Activated naive CD8-positive, alpha-beta T cell treated with anti-CD3 and anti-CD28 coated beads for 36 hours (primary cell): ENCODE measurements at regions not wholly inside any gene's neighbourhood (a gene's known extent, or its start where the extent isn't known, plus 50 kb on each side); places are given as distances from the start of the nearest gene placed in this dataset.

ENCODE experiments used
- DNase-seq: peaks from one replicate; pipeline ENCODE4 v3.0.0; 2021
- H3K27ac Mint-ChIP-seq: one replicate; pipeline ENCODE4 v1.8.0; 2022; ENCODE audit warnings: mild to moderate bottlenecking, moderate library complexity, mixed read lengths
- H3K27me3 Mint-ChIP-seq: one replicate; pipeline ENCODE4 v1.8.0; 2022; ENCODE audit warnings: mild to moderate bottlenecking, mixed read lengths
- H3K36me3 Mint-ChIP-seq: one replicate; pipeline ENCODE4 v1.8.0; 2021; ENCODE audit warnings: mild to moderate bottlenecking, mixed read lengths
- H3K4me1 Mint-ChIP-seq: one replicate; pipeline ENCODE4 v1.8.0; 2021; ENCODE audit warnings: mixed read lengths
- H3K4me3 Mint-ChIP-seq: one replicate; pipeline ENCODE4 v1.8.0; 2022; ENCODE audit warnings: mild to moderate bottlenecking, moderate library complexity, mixed read lengths
- H3K9me3 Mint-ChIP-seq: one replicate; pipeline ENCODE4 v1.8.0; 2022; ENCODE audit warnings: mixed read lengths

GRCh38 chr6:8557014-8557748, 121.8 kb upstream of the SLC35B3 start:
- Mint-ChIP-seq H3K27ac (no peak overlapping the region), H3K4me1 (no peaks in the 10 kb centered on the region), H3K4me3 (no peak overlapping the region), H3K9me3 (no peaks in the 10 kb centered on the region), H3K27me3 (no peaks in the 10 kb centered on the region), H3K36me3 (no peaks in the 10 kb centered on the region)
- DNase-seq: no peak

GRCh38 chr6:8556370-8557013, 121.1 kb upstream of the SLC35B3 start:
- H3K9me3 Mint-ChIP-seq: no peaks in the 10 kb centered on the region
- no peak overlapping the region for H3K27ac Mint-ChIP-seq
- H3K27me3 Mint-ChIP-seq: no peaks in the 10 kb centered on the region
- no peaks in the 10 kb centered on the region for H3K4me1 Mint-ChIP-seq
- H3K36me3 Mint-ChIP-seq: no peaks in the 10 kb centered on the region
- no peak overlapping the region for H3K4me3 Mint-ChIP-seq
- no peak for DNase-seq

GRCh38 chr6:8551993-8552392, 116.6 kb upstream of the SLC35B3 start:
- Mint-ChIP-seq H3K4me3 (no peak overlapping the region), H3K36me3 (no peaks in the 10 kb centered on the region), H3K9me3 (no peaks in the 10 kb centered on the region), H3K4me1 (no peaks in the 10 kb centered on the region), H3K27me3 (no peaks in the 10 kb centered on the region), H3K27ac (no peak overlapping the region)
- no peak for DNase-seq

DNA sequence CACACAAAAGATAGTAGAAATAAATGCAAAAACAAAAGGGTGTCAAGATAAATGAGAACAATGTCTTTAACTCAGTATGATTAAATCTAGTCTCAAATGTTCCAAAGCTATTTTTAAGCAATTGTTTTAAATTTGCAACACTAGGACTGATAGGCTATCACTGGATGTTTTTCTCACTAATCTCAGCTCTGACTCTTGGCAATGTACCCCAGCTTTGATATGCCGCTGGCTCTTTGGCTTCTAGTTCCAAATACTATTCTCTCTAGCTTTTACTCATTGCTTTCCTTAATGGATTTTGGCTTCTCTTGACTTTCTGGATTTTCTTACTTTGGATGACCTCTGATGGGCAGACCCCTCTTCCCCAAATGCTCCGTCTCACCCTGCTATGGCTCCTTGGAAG, 116.0 kb upstream of the SLC35B3 start:
- Mint-ChIP-seq H3K4me1 (no peaks in the 10 kb centered on the region), H3K9me3 (no peaks in the 10 kb centered on the region), H3K27ac (no peak overlapping the region), H3K27me3 (no peaks in the 10 kb centered on the region), H3K4me3 (no peak overlapping the region), H3K36me3 (no peaks in the 10 kb centered on the region)
- DNase-seq: no peak

- Mint-ChIP-seq H3K27me3 (no peaks in the 10 kb centered on the region), H3K36me3 (no peaks in the 10 kb centered on the region), H3K9me3 (no peaks in the 10 kb centered on the region), H3K4me3 (no peak overlapping the region), H3K4me1 (no peaks in the 10 kb centered on the region), H3K27ac (no peak overlapping the region)
- no peak for DNase-seq
Measured at GRCh38 chr6:8549074-8549790, 113.9 kb upstream of the SLC35B3 start.

DNA sequence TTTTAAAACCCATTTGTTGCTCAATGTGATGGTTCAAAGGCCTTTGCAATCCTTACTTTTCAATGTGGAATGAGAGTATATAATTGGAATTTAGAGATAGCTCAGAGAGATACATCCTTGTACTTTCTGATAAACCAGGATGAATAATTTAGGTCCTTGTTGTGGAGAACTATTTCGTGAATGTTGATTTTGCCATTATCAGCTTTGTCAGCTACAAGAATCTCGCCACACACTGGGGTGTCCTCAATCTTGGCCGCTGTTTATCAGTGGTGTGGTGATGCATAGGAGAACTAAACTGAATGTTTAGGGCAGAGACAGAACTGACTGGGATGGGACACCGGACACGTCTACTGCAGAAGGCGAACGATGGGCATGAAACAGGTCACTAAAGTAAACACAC, 111.2 kb upstream of the SLC35B3 start:
- no peak overlapping the region for H3K27ac Mint-ChIP-seq
- no peaks in the 10 kb centered on the region for H3K36me3 Mint-ChIP-seq
- no peaks in the 10 kb centered on the region for H3K27me3 Mint-ChIP-seq
- no peaks in the 10 kb centered on the region for H3K9me3 Mint-ChIP-seq
- no peaks in the 10 kb centered on the region for H3K4me1 Mint-ChIP-seq
- H3K4me3 Mint-ChIP-seq: no peak overlapping the region
- DNase-seq: no peak

DNA sequence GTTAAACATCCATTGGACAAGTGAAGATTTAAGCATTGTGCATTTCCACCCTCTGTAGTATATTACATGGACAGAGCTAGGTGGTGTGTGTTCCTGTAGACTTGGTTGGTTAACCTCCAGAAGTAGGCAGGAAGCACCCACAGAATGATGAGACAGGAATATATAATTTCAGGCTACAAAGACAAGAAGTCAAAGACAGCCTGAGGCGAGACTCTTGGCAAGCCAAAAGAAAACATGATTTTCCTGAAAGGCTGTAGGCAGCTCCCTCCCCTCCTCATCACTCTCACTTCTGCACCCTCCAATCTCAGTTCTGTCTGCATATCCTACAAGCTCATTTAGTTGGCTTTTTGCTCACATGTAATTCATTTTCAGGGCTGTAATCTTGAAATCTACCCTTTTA, 110.0 kb upstream of the SLC35B3 start:
- Mint-ChIP-seq H3K4me1 (no peaks in the 10 kb centered on the region), H3K27ac (no peak overlapping the region), H3K4me3 (no peak overlapping the region), H3K27me3 (no peaks in the 10 kb centered on the region), H3K36me3 (no peaks in the 10 kb centered on the region), H3K9me3 (peaks cover 5% of the 10 kb centered on the region)
- DNase-seq: no peak

- Mint-ChIP-seq H3K27ac (no peak overlapping the region), H3K27me3 (no peaks in the 10 kb centered on the region), H3K4me3 (no peak overlapping the region), H3K36me3 (no peaks in the 10 kb centered on the region), H3K4me1 (no peaks in the 10 kb centered on the region), H3K9me3 (peaks cover 18% of the 10 kb centered on the region)
- no peak for DNase-seq
Measured at GRCh38 chr6:8543714-8544113, 108.4 kb upstream of the SLC35B3 start.

DNA sequence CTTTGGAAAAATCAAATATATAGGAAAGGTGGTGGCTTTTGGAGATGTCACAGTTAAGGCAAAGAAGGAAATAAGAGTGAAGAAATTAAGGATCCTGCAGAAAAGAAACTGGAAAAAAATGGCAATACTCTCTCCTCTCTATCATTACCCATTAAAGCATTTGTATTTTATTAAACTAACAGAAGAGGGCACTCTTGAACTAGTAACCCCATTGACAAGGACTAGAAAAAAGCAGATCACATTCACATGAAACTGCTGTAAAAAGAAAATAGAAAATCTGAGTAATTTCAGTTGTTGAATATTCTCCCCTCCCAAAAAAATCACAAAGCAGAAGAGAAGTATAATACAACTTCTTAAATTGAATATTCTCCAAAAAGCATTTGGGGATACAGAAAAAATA, 104.1 kb upstream of the SLC35B3 start:
- Mint-ChIP-seq H3K27ac (no peak overlapping the region), H3K27me3 (no peaks in the 10 kb centered on the region), H3K9me3 (peaks cover 18% of the 10 kb centered on the region), H3K4me1 (no peaks in the 10 kb centered on the region), H3K36me3 (no peaks in the 10 kb centered on the region), H3K4me3 (no peak overlapping the region)
- DNase-seq: no peak

- no peak for DNase-seq
- H3K4me1 Mint-ChIP-seq: no peaks in the 10 kb centered on the region
- H3K9me3 Mint-ChIP-seq: peaks cover 18% of the 10 kb centered on the region
- H3K27me3 Mint-ChIP-seq: no peaks in the 10 kb centered on the region
- no peak overlapping the region for H3K4me3 Mint-ChIP-seq
- H3K27ac Mint-ChIP-seq: no peak overlapping the region
- H3K36me3 Mint-ChIP-seq: no peaks in the 10 kb centered on the region
Measured at GRCh38 chr6:8536122-8536521, 100.8 kb upstream of the SLC35B3 start.

- peaks cover 13% of the 10 kb centered on the region for H3K9me3 Mint-ChIP-seq
- no peak overlapping the region for H3K27ac Mint-ChIP-seq
- DNase-seq: no peak
- H3K36me3 Mint-ChIP-seq: no peaks in the 10 kb centered on the region
- H3K4me3 Mint-ChIP-seq: no peak overlapping the region
- no peaks in the 10 kb centered on the region for H3K4me1 Mint-ChIP-seq
- no peaks in the 10 kb centered on the region for H3K27me3 Mint-ChIP-seq
Measured at GRCh38 chr6:8535519-8535918, 100.2 kb upstream of the SLC35B3 start.

GRCh38 chr6:8530785-8531435, 95.6 kb upstream of the SLC35B3 start:
- no peaks in the 10 kb centered on the region for H3K27me3 Mint-ChIP-seq
- H3K36me3 Mint-ChIP-seq: no peaks in the 10 kb centered on the region
- H3K27ac Mint-ChIP-seq: no peak overlapping the region
- H3K4me3 Mint-ChIP-seq: no peak overlapping the region
- H3K4me1 Mint-ChIP-seq: no peaks in the 10 kb centered on the region
- DNase-seq: no peak
- no peaks in the 10 kb centered on the region for H3K9me3 Mint-ChIP-seq

- no peaks in the 10 kb centered on the region for H3K9me3 Mint-ChIP-seq
- no peak overlapping the region for H3K27ac Mint-ChIP-seq
- DNase-seq: no peak
- no peaks in the 10 kb centered on the region for H3K4me1 Mint-ChIP-seq
- no peaks in the 10 kb centered on the region for H3K36me3 Mint-ChIP-seq
- H3K27me3 Mint-ChIP-seq: no peaks in the 10 kb centered on the region
- H3K4me3 Mint-ChIP-seq: no peak overlapping the region
Measured at GRCh38 chr6:8529250-8529649, 93.9 kb upstream of the SLC35B3 start.

DNA sequence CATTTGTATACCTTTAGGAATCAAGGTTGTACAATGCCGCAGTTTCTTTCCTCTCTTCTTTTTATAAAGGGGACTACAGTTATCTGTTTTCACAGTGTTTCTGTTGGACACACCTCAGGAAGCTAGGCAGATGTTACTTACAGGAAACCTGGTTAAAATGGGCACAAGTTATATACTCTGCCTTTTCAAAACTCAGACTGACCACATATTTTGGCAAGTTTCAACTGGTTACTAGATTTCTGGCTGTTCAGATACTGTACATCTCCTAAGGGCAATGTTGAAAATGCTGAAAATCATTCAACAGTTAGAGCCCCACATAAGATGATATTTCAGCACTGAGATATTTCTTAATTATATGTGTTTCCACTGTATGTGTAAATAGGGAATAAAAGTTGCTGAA, 92.5 kb upstream of the SLC35B3 start:
- no peak overlapping the region for H3K4me3 Mint-ChIP-seq
- no peak overlapping the region for H3K27ac Mint-ChIP-seq
- no peaks in the 10 kb centered on the region for H3K27me3 Mint-ChIP-seq
- DNase-seq: no peak
- peaks cover under 1% of the 10 kb centered on the region for H3K9me3 Mint-ChIP-seq
- no peaks in the 10 kb centered on the region for H3K4me1 Mint-ChIP-seq
- no peaks in the 10 kb centered on the region for H3K36me3 Mint-ChIP-seq

DNA sequence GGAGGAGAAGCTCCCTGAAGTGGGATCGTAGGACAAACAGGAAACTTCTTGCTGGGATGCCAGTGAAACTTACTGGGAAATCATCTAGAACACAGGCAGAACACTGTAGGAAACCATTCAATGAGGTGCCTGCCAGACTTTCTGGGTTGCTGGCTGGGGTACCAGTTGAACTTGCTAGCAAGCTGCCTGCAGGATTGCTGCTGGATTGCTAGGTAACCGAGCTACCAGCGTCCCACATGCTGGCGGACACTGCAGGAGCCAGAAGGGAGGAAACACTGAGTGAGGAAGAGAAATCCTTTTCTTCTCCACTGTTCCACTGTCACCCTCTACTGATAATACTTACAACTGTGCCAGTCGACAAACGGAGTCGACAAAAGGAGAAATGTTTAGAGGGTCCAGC, 91.3 kb upstream of the SLC35B3 start:
- H3K27me3 Mint-ChIP-seq: no peaks in the 10 kb centered on the region
- H3K36me3 Mint-ChIP-seq: no peaks in the 10 kb centered on the region
- peaks cover 2% of the 10 kb centered on the region for H3K9me3 Mint-ChIP-seq
- no peaks in the 10 kb centered on the region for H3K4me1 Mint-ChIP-seq
- no peak for DNase-seq
- H3K4me3 Mint-ChIP-seq: no peak overlapping the region
- no peak overlapping the region for H3K27ac Mint-ChIP-seq
